ENCODE measurements at regions not wholly inside any gene's neighbourhood (a gene's known extent, or its start where the extent isn't known, plus 50 kb on each side); places are given as distances from the start of the nearest gene placed in this dataset.

DNA sequence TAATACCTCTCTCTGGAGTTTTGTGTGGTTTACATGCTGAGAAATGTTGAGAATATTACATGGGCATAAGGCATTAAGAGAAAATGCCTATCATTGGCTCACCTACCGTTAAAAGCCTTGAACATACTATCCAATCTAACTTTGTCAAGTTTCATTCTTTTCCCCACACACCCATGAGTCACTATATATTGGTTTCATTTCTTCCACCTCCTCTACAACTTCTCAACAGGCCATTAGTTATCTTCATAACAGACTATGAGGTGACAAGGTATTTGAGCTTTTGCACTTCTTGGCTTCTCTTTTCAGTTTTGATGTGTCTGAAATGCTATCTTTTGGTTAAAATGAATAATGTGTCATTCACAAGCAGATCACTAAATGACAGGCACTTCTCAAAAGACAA lies 288.0 kb downstream of the KCNN2 start:
- Histone ChIP-seq H3K9ac (ENCODE audit: insufficient read depth, low read length, poor library complexity, severe bottlenecking) (no peak overlapping the region), H3K27ac (ENCODE audit: low read depth in 1 of 2, low read length in 2 of 2) (no peak overlapping the region), H3K79me2 (ENCODE audit: insufficient read depth, low read length) (no peaks in the 10 kb centered on the region), H3K4me3 (replicated peaks in 1 of 3; ENCODE audit: low read depth in 2 of 3, low read length in 3 of 3) (no peak overlapping the region), H3K4me2 (replicated peaks; ENCODE audit: extremely low read depth, low read length, poor library complexity, severe bottlenecking) (no peak overlapping the region), H3K9me3 (replicated peaks in 1 of 2; ENCODE audit: control insufficient read depth in 1 of 2, insufficient read depth in 1 of 2, low read length in 2 of 2) (peaks cover 4 to 5% of the 10 kb centered on the region in 2 donors), H2AFZ (ENCODE audit: insufficient read depth, low read depth, low read length, poor library complexity, severe bottlenecking) (no peak overlapping the region), H3K27me3 (ENCODE audit: control insufficient read depth in 2 of 2, insufficient read depth in 2 of 2, low read length in 2 of 2) (no peaks in the 10 kb centered on the region), H3K4me1 (ENCODE audit: control insufficient read depth in 1 of 2, insufficient read depth in 2 of 2, low read length in 2 of 2) (no peaks in the 10 kb centered on the region), H3K36me3 (replicated peaks in 1 of 2; ENCODE audit: control insufficient read depth in 1 of 2, insufficient read depth in 2 of 2, low read length in 2 of 2) (no peaks in the 10 kb centered on the region), H4K20me1 (ENCODE audit: insufficient read depth, low read length) (no peaks in the 10 kb centered on the region)
- intact Hi-C loops (cut with micrococcal nuclease), result no loop called here
- H3K4me1 Mint-ChIP-seq, result no peaks in the 10 kb centered on the region
- no peak for DNase-seq
- no peaks in the 10 kb centered on the region for H3K27me3 Mint-ChIP-seq (ENCODE audit: low read depth in 3 of 3)
- no peaks in the 10 kb centered on the region for H3K36me3 Mint-ChIP-seq
- TF ChIP-seq, protein P1, sequence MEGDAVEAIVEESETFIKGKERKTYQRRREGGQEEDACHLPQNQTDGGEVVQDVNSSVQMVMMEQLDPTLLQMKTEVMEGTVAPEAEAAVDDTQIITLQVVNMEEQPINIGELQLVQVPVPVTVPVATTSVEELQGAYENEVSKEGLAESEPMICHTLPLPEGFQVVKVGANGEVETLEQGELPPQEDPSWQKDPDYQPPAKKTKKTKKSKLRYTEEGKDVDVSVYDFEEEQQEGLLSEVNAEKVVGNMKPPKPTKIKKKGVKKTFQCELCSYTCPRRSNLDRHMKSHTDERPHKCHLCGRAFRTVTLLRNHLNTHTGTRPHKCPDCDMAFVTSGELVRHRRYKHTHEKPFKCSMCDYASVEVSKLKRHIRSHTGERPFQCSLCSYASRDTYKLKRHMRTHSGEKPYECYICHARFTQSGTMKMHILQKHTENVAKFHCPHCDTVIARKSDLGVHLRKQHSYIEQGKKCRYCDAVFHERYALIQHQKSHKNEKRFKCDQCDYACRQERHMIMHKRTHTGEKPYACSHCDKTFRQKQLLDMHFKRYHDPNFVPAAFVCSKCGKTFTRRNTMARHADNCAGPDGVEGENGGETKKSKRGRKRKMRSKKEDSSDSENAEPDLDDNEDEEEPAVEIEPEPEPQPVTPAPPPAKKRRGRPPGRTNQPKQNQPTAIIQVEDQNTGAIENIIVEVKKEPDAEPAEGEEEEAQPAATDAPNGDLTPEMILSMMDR (IDR thresholded peaks at IDR 0.05), result no peak
- no CpG with 5 or more reads among the region's 1 CpG for WGBS (ENCODE audit: insufficient coverage)
- H3K9me3 Mint-ChIP-seq, result peaks cover 0 to 8% (median 2%) of the 10 kb centered on the region in 7 donors
- no peak overlapping the region for H3K27ac Mint-ChIP-seq
- H3K4me3 Mint-ChIP-seq, result no peak overlapping the region

DNA sequence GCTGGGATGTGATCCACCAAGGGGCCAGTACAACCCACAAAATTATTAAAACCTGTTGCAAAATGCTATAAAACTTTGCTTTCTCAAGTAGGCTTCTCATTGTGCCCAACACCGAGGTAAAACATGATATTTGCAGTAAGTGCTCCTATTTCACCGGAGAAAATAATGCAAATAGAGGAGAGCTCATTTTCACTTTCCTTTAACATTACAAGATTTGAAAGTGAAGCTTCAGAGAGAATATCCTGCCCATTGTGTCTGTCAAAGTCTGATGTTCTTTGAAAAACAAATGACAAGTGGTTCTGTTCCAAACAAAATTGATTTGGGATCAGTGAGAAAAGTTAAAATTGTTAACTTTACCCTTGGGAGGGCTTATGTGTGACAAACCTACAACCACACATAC lies 287.1 kb downstream of the KCNN2 start:
- H3K36me3 Mint-ChIP-seq, result no peaks in the 10 kb centered on the region
- Histone ChIP-seq H3K36me3 (replicated peaks in 1 of 2; ENCODE audit: control insufficient read depth in 1 of 2, insufficient read depth in 2 of 2, low read length in 2 of 2) (no peaks in the 10 kb centered on the region), H3K9ac (ENCODE audit: insufficient read depth, low read length, poor library complexity, severe bottlenecking) (no peak overlapping the region), H3K4me1 (ENCODE audit: control insufficient read depth in 1 of 2, insufficient read depth in 2 of 2, low read length in 2 of 2) (no peaks in the 10 kb centered on the region), H3K4me2 (replicated peaks; ENCODE audit: extremely low read depth, low read length, poor library complexity, severe bottlenecking) (no peak overlapping the region), H3K27me3 (ENCODE audit: control insufficient read depth in 2 of 2, insufficient read depth in 2 of 2, low read length in 2 of 2) (no peaks in the 10 kb centered on the region), H4K20me1 (ENCODE audit: insufficient read depth, low read length) (no peaks in the 10 kb centered on the region), H3K4me3 (replicated peaks in 1 of 3; ENCODE audit: low read depth in 2 of 3, low read length in 3 of 3) (no peak overlapping the region), H3K27ac (ENCODE audit: low read depth in 1 of 2, low read length in 2 of 2) (no peak overlapping the region), H2AFZ (ENCODE audit: insufficient read depth, low read depth, low read length, poor library complexity, severe bottlenecking) (no peak overlapping the region), H3K9me3 (replicated peaks in 1 of 2; ENCODE audit: control insufficient read depth in 1 of 2, insufficient read depth in 1 of 2, low read length in 2 of 2) (peaks cover 4 to 5% of the 10 kb centered on the region in 2 donors), H3K79me2 (ENCODE audit: insufficient read depth, low read length) (no peaks in the 10 kb centered on the region)
- intact Hi-C loops (cut with micrococcal nuclease), result no loop called here
- no peaks in the 10 kb centered on the region for H3K4me1 Mint-ChIP-seq
- DNase-seq, result no peak
- TF ChIP-seq, protein P1 (IDR thresholded peaks at IDR 0.05), result no peak
- H3K9me3 Mint-ChIP-seq, result peaks cover 2 to 8% (median 3%) of the 10 kb centered on the region in 7 donors
- no peak overlapping the region for H3K27ac Mint-ChIP-seq
- WGBS (ENCODE audit: insufficient coverage), result no CpG with 5 or more reads among the region's 2 CpGs
- H3K4me3 Mint-ChIP-seq, result no peak overlapping the region
- H3K27me3 Mint-ChIP-seq (ENCODE audit: low read depth in 3 of 3), result no peaks in the 10 kb centered on the region
